Loucy (cell line): ENCODE measurements at regions not wholly inside any gene's neighbourhood (a gene's known extent, or its start where the extent isn't known, plus 50 kb on each side); places are given as distances from the start of the nearest gene placed in this dataset.

Experiments used
- CTCF ChIP-seq: fragments of 200-600 bp; sonication (generic); conservative IDR thresholded peaks from 2 replicates; pipeline ENCODE4 v1.5.1; 2014; ENCODE audit warnings: mild to moderate bottlenecking, antibody characterized with exemption, low read length
- EZH2phosphoT487 ChIP-seq: fragments of 200-600 bp; IDR thresholded peaks from 2 replicates; pipeline ENCODE4 v1.6.1; 2018; ENCODE audit warnings: antibody characterized with exemption, mild to moderate bottlenecking, moderate library complexity, borderline replicate concordance

- TF ChIP-seq CTCF (no peak), EZH2phosphoT487 (no peak)
Measured at GRCh38 chr12:24011927-24012507, 62.5 kb upstream of the SOX5 start.
